ENCODE measurements at regions not wholly inside any gene's neighbourhood (a gene's known extent, or its start where the extent isn't known, plus 50 kb on each side); places are given as distances from the start of the nearest gene placed in this dataset.
"Not testable (repeated sequence)": the region's sequence is repeated elsewhere in the genome, so short reads cannot be mapped to it uniquely, and the experiment has no call there.

GRCh38 chr17:22741066-22741465 lies 1048.7 kb downstream of the KCNJ18 start:
- TF ChIP-seq, protein P1, sequence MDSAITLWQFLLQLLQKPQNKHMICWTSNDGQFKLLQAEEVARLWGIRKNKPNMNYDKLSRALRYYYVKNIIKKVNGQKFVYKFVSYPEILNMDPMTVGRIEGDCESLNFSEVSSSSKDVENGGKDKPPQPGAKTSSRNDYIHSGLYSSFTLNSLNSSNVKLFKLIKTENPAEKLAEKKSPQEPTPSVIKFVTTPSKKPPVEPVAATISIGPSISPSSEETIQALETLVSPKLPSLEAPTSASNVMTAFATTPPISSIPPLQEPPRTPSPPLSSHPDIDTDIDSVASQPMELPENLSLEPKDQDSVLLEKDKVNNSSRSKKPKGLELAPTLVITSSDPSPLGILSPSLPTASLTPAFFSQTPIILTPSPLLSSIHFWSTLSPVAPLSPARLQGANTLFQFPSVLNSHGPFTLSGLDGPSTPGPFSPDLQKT (IDR thresholded peaks at IDR 0.05; ENCODE audit: borderline replicate concordance, low read depth, low read length): not testable (repeated sequence)
- not testable (repeated sequence) for TF ChIP-seq ZNF184, PATZ1, CTCF (tag by site-specific recombination; IDR thresholded peaks at IDR 0.05)
